ENCODE measurements at regions not wholly inside any gene's neighbourhood (a gene's known extent, or its start where the extent isn't known, plus 50 kb on each side); places are given as distances from the start of the nearest gene placed in this dataset.

- no peak overlapping the region for H3K9ac ChIP-seq (ENCODE audit: control insufficient read depth, insufficient read depth, low read length)
- ChIA-PET POLR2A (interaction anchor here (0.6 kb wide), 1 partner anchor 253 kb away, joined by 3 read pairs; no protein-coding TSS in a partner anchor), SMC1A (ENCODE audit: uncharacterized antibody, unreplicated experiment) (interaction anchor here (0.7 to 7.0 kb wide), 10 partner anchors 11 to 334 kb away, joined by 3 to 104 read pairs (median 8); no protein-coding TSS in a partner anchor), CTCF (interaction anchor here (0.6 to 2.7 kb wide), 6 partner anchors 20 to 534 kb away, joined by 3 to 10 read pairs (median 5); no protein-coding TSS in a partner anchor), RAD21 (ENCODE audit: unreplicated experiment) (interaction anchor here (1.2 to 4.0 kb wide), 5 partner anchors 8 to 332 kb away, joined by 3 to 23 read pairs (median 12); no protein-coding TSS in a partner anchor)
- H3K27me3 ChIP-seq (replicated peaks in 1 of 2; ENCODE audit: control insufficient read depth in 2 of 2, insufficient read depth in 2 of 2, low read length in 1 of 2), result no peaks in the 10 kb centered on the region
- DNase-seq (ENCODE audit: low read depth, low spot score) (no peak), ATAC-seq (peak; percentile 22; the same call in 2 of the 3 replicates), FAIRE-seq (no peak)
- BruUV-seq (replicated peaks), result no TSS peak
- WGBS (ENCODE audit: insufficient coverage, insufficient replicate concordance, low lambda C conversion rate, missing lambda C conversion rate), result 71% methylated on average over 4 of the region's 4 CpGs
- intact Hi-C loops (cut with micrococcal nuclease; ENCODE audit: unreplicated experiment), result no loop called here
- H3K4me2 ChIP-seq (ENCODE audit: control insufficient read depth, insufficient read depth), result no peak overlapping the region
- no peaks in the 10 kb centered on the region for H4K20me1 ChIP-seq (ENCODE audit: control insufficient read depth, insufficient read depth)
- H3K4me3 ChIP-seq, result no peak overlapping the region
- in situ Hi-C loops (cut with MboI), result loop anchor here (25.0 kb wide), 1 partner anchor 165 kb away; no protein-coding TSS in a partner anchor
- TF ChIP-seq BCL11A (IDR thresholded peaks at IDR 0.05; ENCODE audit: low read depth, low read length), result no peak
- TF ChIP-seq EP300 (IDR thresholded peaks at IDR 0.05; ENCODE audit: borderline replicate concordance in 1 of 2, control insufficient read depth in 1 of 2, low read depth in 2 of 2, low read length in 2 of 2), result 0 out of 4 replicates have a peak, but pooled peaks of 1 of the 2 experiments have one; percentile 18
- H3K9me3 ChIP-seq (replicated peaks; ENCODE audit: control insufficient read depth, insufficient read depth, low read length), result no peaks in the 10 kb centered on the region
- no peaks in the 10 kb centered on the region for H3K36me3 ChIP-seq (ENCODE audit: control insufficient read depth in 2 of 2, insufficient read depth in 2 of 2, low read length in 1 of 2)
- H3K4me1 ChIP-seq (ENCODE audit: control insufficient read depth, insufficient read depth, low read length), result peaks cover 30% of the 10 kb centered on the region
- H3K79me2 ChIP-seq (ENCODE audit: control insufficient read depth, insufficient read depth, low read length), result no peaks in the 10 kb centered on the region
- H2AFZ ChIP-seq (ENCODE audit: control insufficient read depth, low read depth, low read length), result no peak overlapping the region
- H3K27ac ChIP-seq (ENCODE audit: control insufficient read depth, insufficient read depth), result no peak overlapping the region
These were observed 290.2 kb downstream of the ETS1 start for GRCh38 chr11:128297091-128297651.

DNA sequence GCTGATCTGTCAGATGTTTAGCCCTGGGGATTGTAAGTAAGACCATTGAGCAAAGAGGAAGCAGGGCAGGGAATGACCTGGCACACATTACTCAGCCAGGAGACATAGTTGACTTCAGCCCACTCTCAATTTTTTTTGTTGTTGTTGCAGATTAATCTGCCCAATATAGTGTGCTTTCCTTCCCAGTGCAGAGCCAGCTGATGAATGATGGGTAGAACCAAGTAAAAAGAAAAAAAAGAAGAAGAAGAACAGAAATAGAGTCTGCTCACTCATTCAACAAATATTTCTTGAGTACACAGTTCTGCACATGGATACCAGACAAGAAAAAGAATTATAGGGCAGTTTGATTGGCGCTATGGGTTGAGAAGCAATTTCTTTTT lies 292.7 kb downstream of the ETS1 start:
- FAIRE-seq (no peak), DNase-seq (ENCODE audit: low read depth, low spot score) (no peak), ATAC-seq (no peak)
- WGBS (ENCODE audit: insufficient coverage, insufficient replicate concordance, low lambda C conversion rate, missing lambda C conversion rate), result 100% methylated on average over 1 of the region's 1 CpG
- no TSS peak for BruUV-seq (replicated peaks)
- POLR2A ChIA-PET, result interaction anchor here (1.0 kb wide), 1 partner anchor 189 kb away, joined by 3 read pairs; no protein-coding TSS in a partner anchor
- in situ Hi-C loops (cut with MboI) (loop anchor here (5.0 to 25.0 kb wide), 2 partner anchors 168 to 333 kb away; no protein-coding TSS in a partner anchor), intact Hi-C loops (cut with micrococcal nuclease; ENCODE audit: unreplicated experiment) (loop anchor here (5.0 kb wide), 1 partner anchor 318 kb away; no protein-coding TSS in a partner anchor)
- no peaks in the 10 kb centered on the region for H4K20me1 ChIP-seq (ENCODE audit: control insufficient read depth, insufficient read depth)
- no peak overlapping the region for H3K4me3 ChIP-seq
- TF ChIP-seq HDAC6 (IDR thresholded peaks at IDR 0.05; ENCODE audit: unreplicated experiment), result no peak
- TF ChIP-seq WRNIP1 (IDR thresholded peaks at IDR 0.05; ENCODE audit: borderline replicate concordance, low read depth, low read length), result no peak
- no peak for TF ChIP-seq ATF3 (IDR thresholded peaks at IDR 0.05; ENCODE audit: borderline replicate concordance, extremely low read depth, low read depth, low read length)
- no peak for TF ChIP-seq NFYA (IDR thresholded peaks at IDR 0.05; ENCODE audit: borderline replicate concordance, low read depth, low read length)
- TF ChIP-seq, protein P1, sequence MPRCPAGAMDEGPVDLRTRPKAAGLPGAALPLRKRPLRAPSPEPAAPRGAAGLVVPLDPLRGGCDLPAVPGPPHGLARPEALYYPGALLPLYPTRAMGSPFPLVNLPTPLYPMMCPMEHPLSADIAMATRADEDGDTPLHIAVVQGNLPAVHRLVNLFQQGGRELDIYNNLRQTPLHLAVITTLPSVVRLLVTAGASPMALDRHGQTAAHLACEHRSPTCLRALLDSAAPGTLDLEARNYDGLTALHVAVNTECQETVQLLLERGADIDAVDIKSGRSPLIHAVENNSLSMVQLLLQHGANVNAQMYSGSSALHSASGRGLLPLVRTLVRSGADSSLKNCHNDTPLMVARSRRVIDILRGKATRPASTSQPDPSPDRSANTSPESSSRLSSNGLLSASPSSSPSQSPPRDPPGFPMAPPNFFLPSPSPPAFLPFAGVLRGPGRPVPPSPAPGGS (IDR thresholded peaks at IDR 0.05; ENCODE audit: borderline replicate concordance, insufficient read depth, low read depth, low read length, poor library complexity, severe bottlenecking), result no peak
- peaks cover 40% of the 10 kb centered on the region for H3K4me1 ChIP-seq (ENCODE audit: control insufficient read depth, insufficient read depth, low read length)
- SMC1A ChIA-PET (ENCODE audit: uncharacterized antibody, unreplicated experiment), result interaction anchor here (0.8 to 2.8 kb wide), 10 partner anchors 21 to 536 kb away, joined by 3 to 13 read pairs (median 4); no protein-coding TSS in a partner anchor
- peaks cover 4% of the 10 kb centered on the region for H3K79me2 ChIP-seq (ENCODE audit: control insufficient read depth, insufficient read depth, low read length)
- H2AFZ ChIP-seq (ENCODE audit: control insufficient read depth, low read depth, low read length), result no peak overlapping the region
- RAD21 ChIA-PET (ENCODE audit: unreplicated experiment), result interaction anchor here (1.0 to 1.4 kb wide), 2 partner anchors 14 to 187 kb away, joined by 4 read pairs; no protein-coding TSS in a partner anchor
- no peak overlapping the region for H3K27ac ChIP-seq (ENCODE audit: control insufficient read depth, insufficient read depth)
- H3K9ac ChIP-seq (ENCODE audit: control insufficient read depth, insufficient read depth, low read length), result no peak overlapping the region
- no peaks in the 10 kb centered on the region for H3K27me3 ChIP-seq (replicated peaks in 1 of 2; ENCODE audit: control insufficient read depth in 2 of 2, insufficient read depth in 2 of 2, low read length in 1 of 2)
- H3K36me3 ChIP-seq (ENCODE audit: control insufficient read depth in 2 of 2, insufficient read depth in 2 of 2, low read length in 1 of 2), result no peaks in the 10 kb centered on the region
- CTCF ChIA-PET, result interaction anchor here (1.0 to 1.4 kb wide), 4 partner anchors 10 to 536 kb away, joined by 3 to 5 read pairs (median 4); no protein-coding TSS in a partner anchor
- no peaks in the 10 kb centered on the region for H3K9me3 ChIP-seq (replicated peaks; ENCODE audit: control insufficient read depth, insufficient read depth, low read length)
- H3K4me2 ChIP-seq (ENCODE audit: control insufficient read depth, insufficient read depth), result no peak overlapping the region

Measured in GM12878 (cell line).